Activated gamma-delta T cell treated with anti-CD3 and anti-CD28 coated beads, Interleukin-2, amount 50 U/mL, for 16 hours (primary cell): ENCODE measurements at regions not wholly inside any gene's neighbourhood (a gene's known extent, or its start where the extent isn't known, plus 50 kb on each side); places are given as distances from the start of the nearest gene placed in this dataset.
"Not testable (repeated sequence)": the region's sequence is repeated elsewhere in the genome, so short reads cannot be mapped to it uniquely, and the experiment has no call there.

ENCODE experiments used
- DNase-seq: peaks from one replicate; pipeline ENCODE4 v3.0.0-alpha.2; 2020; ENCODE audit warnings: low read depth

- DNase-seq = no peak
Measured at GRCh38 chr14:87312169-87312893, 680.7 kb downstream of the GALC start.

GRCh38 chr14:87309557-87309956 lies 683.4 kb downstream of the GALC start:
- DNase-seq = no peak

DNA sequence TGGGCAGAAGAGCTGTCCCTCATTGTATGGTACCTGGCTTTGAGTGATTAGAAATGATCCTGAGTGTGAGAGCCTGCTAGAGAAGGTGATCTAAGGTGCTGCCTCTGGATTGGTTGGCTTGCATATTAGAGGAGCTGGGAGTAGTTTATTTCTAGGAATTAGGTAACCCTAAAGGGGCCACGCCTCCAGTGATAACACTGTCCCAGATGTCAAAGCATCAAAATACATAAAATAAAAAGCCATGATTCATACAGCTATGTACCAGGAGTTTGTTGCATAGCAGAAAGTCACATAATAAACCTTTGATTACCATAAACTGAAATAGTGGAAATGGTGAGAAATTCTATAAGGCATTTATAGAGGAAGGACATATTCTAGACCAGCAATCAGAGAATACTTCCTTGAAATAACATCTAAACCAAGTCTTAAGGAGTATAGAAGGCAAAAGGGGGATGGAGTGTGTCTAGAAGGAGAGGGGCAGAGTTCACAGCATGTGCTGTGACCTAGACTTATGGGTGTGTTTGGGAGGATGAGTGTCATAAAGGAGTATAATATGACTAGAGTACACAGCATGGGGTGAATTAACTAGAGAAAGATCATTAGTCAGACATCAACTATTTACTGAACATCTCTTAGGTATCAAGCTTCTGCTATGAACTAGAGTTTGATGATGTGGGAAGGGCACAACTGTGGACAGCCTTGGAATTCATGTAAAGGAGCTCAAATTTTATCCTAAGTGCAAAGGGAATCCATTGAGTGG lies 686.4 kb downstream of the GALC start:
- no peak for DNase-seq

DNA sequence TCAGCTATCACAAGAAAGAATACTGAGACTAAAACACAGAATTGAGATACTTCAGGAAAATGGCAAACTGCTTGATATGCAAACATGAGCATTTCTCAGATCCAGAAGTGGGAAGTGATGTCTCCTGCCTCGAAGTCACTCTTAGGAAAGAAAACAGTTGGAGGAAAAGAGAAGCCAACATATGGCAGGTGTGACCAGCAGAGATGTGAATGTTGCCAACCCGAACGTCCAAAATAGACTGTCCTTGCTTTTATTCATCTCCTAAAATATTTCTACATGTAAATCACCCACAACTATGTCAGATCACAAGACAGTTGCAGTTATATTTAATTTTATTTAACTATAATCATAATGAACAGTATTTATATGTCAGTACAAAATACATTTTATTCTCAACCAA lies 687.6 kb downstream of the GALC start:
- DNase-seq = no peak

- DNase-seq = no peak
Measured at GRCh38 chr14:87304404-87304803, 688.6 kb downstream of the GALC start.

- DNase-seq = no peak
Measured at GRCh38 chr14:87286826-87287225, 706.2 kb downstream of the GALC start.

DNA sequence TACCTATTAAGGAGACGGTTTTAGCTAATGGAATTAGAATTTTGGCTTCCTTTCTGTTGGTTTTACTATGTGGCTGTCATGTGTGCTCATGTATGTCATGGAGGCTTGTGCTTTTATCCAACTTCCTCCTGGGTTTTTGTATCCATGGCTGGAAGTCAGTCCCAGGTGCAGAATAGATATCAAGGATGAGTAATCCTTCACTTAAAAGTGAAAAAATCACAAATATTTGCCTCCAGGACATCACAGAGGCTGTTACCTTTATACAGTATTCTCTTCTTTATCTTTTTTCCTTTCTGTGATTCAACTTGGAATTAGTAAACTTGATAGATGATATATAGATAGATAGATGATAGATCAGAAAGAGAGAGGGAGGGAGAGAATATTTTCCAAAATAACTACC lies 706.8 kb downstream of the GALC start:
- DNase-seq = no peak

- no peak for DNase-seq
Measured at GRCh38 chr14:87285506-87285905, 707.5 kb downstream of the GALC start.

DNA sequence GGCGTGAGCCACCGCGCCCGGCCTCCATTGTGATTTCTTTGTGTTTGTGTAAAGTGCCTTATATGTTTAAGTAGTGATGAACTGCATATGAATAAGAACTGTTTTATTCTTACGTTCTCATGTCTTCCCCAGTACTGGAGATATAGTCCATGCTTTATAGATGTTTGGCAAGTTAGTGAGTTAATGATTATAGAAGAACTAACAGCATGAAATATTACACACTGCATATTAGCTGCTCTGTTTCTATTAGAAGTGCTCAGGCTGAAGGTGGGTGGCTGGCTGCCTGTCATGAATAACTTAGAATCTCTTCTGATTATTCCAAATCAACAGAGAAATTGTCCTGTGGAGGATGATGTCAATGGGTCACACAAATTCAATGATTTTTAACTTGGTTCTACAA lies 709.4 kb downstream of the GALC start:
- DNase-seq = no peak

DNA sequence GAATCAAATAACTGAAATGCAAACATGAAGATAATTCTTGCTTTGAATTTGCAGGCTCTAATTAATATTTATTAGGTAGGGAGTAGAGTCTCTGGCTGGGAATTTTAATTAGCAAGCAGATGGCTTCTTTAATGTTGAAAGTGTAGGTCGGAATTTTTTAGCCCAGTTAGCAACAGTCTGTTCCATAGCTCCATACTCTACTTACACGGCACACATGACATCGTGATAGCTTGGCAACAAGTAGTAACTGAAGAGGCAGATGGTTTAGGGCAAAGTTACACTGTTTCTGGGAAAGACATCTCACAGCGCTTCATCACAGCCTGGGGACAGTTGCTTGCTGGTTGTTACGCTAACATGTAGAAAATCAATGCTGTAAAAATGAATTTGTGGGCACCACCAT lies 710.7 kb downstream of the GALC start:
- no peak for DNase-seq

DNA sequence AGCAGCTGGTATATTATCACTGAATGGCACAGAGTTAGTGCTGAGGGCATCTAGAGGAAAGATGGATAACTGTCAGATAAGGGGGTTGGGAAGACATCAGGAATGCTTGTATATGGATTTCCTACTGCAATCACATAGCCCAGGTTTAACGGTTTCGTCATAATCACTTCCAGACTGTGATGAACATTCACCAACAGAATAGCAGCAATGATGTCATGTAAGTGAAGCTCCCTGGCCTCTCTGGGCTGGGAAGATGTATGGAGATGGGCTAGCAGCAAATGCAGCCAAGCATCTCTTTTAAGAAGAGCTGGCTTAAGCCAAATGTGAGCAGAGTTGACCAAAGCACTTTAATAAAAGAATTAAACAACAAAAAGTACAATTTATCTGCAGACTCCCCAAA lies 714.6 kb downstream of the GALC start:
- no peak for DNase-seq

- no peak for DNase-seq
Measured at GRCh38 chr14:87271331-87271730, 721.7 kb downstream of the GALC start.

DNA sequence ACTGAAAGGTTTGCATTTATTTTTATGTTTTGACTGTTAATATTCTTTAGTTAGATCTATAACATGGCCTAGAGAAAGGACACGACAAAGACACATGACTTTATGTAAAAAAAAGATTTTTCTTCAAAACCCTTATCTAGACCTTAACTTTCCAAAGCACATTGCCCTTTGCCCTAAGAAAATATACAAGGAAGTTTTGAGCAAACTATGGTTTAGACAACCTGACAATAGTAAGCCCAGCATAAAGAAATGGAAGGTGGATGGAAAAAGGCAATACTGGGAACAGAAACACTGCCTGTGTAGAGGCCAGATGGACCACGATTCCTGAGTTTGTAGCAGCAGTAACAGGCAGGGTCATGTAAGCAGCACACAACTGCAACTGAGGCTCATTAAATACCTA lies 724.0 kb downstream of the GALC start:
- no peak for DNase-seq

GRCh38 chr14:87264796-87265195 lies 728.2 kb downstream of the GALC start:
- no peak for DNase-seq

- no peak for DNase-seq
Measured at GRCh38 chr14:87264272-87264785, 728.7 kb downstream of the GALC start.

DNA sequence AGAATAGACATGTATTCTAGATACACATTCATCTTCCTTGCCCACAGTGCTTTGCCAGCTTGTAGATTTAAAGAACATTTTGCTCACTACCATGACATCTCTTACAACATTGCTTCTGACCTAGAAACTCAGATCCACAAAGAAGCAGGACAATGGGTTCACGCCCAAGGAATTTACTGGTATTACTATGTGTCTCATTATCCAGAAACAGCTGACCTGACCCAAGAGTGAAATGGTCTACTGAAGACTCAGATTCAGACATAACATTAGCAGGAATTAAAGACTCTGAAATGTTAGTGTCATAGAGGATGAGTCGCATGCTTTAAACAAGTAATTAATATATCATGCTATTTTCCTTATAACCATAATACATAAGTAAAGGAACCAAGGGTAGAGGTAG lies 731.4 kb downstream of the GALC start:
- no peak for DNase-seq

GRCh38 chr14:87260460-87260859 lies 732.5 kb downstream of the GALC start:
- DNase-seq = no peak

DNA sequence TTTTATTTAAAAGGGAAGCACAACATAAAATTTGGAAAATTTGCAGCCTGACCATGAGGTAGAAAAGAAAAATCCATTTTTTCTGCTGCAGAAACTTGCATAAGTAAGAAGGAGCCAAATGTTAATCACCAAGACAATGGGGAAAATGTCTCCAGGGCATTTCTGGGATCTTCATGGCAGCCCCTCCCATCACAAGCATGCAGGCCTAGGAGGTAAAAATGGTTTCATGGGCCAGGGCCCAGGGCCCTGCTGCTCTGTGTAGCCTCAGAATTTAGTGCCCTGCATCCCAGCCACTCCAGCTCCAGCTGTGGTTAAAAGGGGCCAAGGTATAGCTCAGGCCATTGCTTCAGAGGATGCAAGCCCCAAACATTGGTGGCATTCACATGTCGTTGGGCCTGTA lies 735.6 kb downstream of the GALC start:
- DNase-seq = no peak

GRCh38 chr14:87255058-87255457 lies 737.9 kb downstream of the GALC start:
- no peak for DNase-seq

GRCh38 chr14:87254331-87254874 lies 738.6 kb downstream of the GALC start:
- no peak for DNase-seq

GRCh38 chr14:87253791-87254190 lies 739.2 kb downstream of the GALC start:
- DNase-seq = not testable (repeated sequence)

GRCh38 chr14:87252103-87252502 lies 740.9 kb downstream of the GALC start:
- DNase-seq = no peak

DNA sequence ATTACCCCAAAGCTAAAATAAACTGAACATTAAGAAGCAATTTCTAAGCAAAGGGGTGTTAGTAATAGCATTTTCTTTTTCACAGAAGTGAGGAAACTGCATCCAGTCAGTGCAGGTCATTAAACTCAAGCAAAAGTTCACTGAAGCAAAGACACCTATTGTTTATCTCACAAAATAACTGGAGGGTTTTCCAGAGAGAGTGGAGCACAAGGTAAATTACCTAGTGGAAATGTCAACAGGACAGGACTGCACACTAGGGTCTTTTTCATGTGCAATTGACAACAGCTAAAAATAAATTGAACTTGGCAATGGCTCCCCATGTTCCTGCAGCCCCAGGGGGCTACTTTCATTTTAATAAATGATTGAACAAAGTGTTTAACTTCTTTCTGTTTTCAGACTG lies 742.0 kb downstream of the GALC start:
- no peak for DNase-seq
